Germinal center (tissue), 1 donor: ENCODE measurements at regions not wholly inside any gene's neighbourhood (a gene's known extent, or its start where the extent isn't known, plus 50 kb on each side); places are given as distances from the start of the nearest gene placed in this dataset.

Experiments used
- DNase-seq: peaks from one replicate; pipeline ENCODE4 v3.0.0; 2012; ENCODE audit warnings: mixed read lengths, low spot score

- DNase-seq, result no peak
Measured at GRCh38 chr5:145245354-145245753, 589.8 kb downstream of the PRELID2 start.

GRCh38 chr5:145244788-145245187, 590.4 kb downstream of the PRELID2 start:
- DNase-seq, result no peak

GRCh38 chr5:145244251-145244650, 590.9 kb downstream of the PRELID2 start:
- DNase-seq, result no peak

DNA sequence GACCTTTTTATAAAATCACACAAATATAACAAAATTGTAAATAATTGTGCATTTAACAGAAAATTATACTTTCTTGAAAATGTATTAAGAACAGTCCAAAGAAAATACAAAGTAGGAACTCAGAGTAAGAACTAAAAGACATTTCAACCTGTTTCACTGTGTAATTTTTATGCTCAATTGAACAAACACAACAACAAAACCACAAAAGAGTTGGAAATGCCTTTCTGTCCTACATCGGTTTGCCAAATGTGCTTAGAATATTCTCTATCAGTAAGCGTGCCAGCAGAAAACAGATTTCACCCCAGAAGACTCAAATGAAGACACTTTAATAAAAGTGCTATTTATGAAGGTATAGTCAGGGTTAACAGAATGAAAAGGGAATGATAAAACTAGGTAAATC, 592.1 kb downstream of the PRELID2 start:
- DNase-seq, result no peak

- DNase-seq, result no peak
Measured at GRCh38 chr5:145242551-145242950, 592.6 kb downstream of the PRELID2 start.

DNA sequence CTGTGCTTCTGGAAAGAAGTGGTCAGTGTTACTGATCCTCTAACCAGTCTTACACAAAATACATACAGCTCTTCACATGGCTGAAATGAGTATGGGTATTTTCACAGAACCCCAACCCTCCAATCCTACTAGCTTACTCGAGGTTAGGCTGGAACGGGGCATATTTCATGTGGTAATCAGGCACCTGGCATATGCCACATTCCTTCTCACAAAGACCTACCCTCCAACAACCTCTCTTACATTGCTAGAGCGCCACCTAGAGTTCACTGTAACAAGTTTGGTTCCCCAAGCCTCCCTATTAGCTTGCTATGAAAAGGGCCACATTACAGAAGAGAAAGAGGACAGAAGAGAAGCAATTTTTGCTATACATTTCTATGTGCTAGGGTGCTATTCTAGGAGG, 597.3 kb downstream of the PRELID2 start:
- DNase-seq, result peak; percentile 4

- no peak for DNase-seq
Measured at GRCh38 chr5:145236983-145237382, 598.2 kb downstream of the PRELID2 start.

DNA sequence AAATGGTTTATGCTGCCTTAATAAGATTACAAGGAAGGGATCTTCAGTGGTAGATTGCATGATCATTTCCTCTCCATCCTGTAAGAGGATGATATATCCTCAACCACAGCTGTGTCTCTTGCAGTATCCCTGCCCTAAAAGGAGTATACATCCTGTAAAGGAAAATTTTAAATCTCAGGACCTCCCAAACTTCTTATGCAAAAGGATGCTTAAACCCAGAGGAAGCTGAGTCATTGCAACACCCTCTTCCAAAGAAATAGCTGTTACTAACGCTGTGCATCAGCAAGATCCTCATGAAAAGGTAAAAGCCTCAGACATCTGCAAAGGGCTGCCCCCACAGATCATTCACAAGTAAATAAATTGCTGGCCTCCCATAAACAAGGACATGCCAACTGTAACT, 599.0 kb downstream of the PRELID2 start:
- no peak for DNase-seq

- no peak for DNase-seq
Measured at GRCh38 chr5:145233461-145233860, 601.7 kb downstream of the PRELID2 start.

DNA sequence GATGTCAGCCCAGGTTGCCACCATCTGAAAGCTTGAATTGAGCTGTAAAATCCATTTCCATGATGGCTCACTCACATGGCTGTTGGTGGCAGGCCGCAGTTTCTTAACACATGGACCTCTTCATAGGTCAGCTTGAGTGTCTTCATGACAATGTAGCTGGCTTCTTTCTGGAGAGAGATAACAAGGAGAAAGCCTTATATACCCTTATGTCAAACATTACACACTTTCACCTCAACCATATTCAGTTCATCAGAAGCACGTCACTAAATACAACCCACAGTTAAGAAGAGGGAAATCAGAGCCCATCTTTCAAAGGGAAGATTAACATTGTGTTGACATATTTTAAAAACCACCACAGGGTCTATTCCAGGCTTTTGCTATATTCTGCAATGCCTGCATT, 604.4 kb downstream of the PRELID2 start:
- DNase-seq, result no peak

DNA sequence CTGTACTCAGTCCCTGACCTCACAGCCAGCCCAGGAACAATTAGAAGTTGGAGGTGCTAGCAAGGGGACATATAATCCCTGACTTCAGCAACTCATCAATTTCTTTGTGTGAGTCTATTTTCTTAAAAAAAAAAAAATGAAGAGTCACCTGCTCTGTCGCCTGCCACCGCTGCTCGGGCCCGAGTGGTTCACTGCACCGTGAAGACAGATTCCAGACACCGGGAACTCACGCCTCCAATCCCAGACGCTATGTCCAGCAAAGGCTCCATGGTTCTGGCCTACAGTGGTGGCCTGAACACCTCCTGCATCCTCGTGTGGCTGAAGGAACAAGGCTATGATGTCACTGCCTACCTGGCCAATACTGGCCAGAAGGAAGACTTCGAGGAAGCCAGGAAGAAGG, 606.6 kb downstream of the PRELID2 start:
- DNase-seq, result no peak

DNA sequence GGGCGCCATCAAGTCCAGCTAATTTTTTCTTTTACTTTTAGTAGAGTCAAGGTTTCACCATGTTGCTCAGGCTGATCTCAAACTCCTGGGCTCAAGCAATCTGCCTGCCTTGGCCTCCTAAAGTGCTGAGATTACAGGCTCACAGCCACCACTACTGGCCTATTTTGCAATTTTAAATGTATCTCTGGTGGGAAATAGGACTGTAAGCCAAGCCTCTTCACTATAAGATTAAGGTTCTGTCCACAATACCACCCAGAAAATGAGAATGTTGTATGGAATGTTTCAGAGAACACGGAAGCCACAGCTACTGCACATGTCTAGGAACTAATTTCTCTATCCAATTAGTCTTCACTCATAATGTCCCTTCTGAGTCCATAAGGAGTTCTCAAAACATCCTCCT, 607.3 kb downstream of the PRELID2 start:
- no peak for DNase-seq

- DNase-seq, result no peak
Measured at GRCh38 chr5:145226726-145227125, 608.4 kb downstream of the PRELID2 start.

DNA sequence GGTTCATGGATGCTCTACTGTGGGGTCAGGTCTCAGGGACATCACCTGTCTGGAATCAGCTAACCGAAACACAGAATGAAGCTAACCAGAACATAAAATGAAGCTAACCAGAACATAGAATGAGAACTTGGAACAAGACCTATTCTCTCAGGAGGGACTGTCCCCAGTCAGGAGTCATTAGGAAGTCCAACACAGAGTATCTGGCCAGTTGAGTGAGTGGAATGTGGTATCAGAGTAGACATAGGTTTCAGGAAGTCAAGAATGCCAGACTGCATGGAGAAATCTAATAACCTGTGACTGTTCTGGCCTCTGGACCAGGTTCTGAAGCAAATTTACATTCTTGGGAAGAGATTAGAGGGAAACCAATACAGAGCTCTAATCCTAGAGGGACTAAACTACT, 609.6 kb downstream of the PRELID2 start:
- DNase-seq, result no peak

GRCh38 chr5:145223582-145223981, 611.6 kb downstream of the PRELID2 start:
- no peak for DNase-seq

DNA sequence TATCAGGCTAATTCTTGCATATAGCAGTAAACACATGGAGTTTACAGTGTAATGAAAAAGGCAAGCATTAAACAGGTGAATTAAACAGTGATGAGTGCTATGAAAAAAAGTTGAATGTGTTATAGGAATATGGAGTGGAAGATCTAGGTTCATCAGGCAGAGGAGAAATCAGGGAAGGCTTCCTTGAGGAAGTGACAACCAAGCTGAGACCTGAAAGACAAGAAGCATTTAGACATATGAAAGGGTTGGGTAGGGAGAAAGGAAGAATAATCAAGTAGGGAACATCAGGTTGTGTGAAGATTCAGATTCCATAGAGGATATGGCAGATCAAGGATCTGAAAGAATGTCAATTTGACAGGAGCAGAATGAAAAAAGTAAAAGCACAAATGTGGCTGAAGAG, 612.5 kb downstream of the PRELID2 start:
- DNase-seq, result no peak

DNA sequence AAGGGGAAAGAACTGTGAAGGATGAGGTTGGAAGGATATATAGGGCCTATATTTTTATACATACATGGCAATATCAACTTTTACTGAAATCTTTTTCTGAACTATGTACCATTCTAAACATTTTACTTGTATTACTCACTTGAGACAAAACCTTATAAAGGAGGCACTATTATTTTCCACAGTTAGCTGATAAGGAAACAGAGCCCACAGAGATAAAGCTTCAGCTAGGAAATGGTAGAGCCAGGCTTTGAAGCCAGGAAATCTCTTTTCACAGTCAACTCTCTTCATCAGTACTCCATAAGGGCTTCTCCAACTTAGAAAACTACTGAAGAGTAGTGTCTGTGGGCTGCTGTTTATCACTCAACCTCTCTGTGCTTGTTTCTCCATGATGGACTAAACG, 613.7 kb downstream of the PRELID2 start:
- DNase-seq, result no peak

- DNase-seq, result no peak
Measured at GRCh38 chr5:145220481-145220880, 614.7 kb downstream of the PRELID2 start.

- DNase-seq, result no peak
Measured at GRCh38 chr5:145218982-145219381, 616.2 kb downstream of the PRELID2 start.

GRCh38 chr5:145218019-145218418, 617.1 kb downstream of the PRELID2 start:
- no peak for DNase-seq

GRCh38 chr5:145210020-145210419, 625.1 kb downstream of the PRELID2 start:
- DNase-seq, result no peak

GRCh38 chr5:145205546-145205945, 629.6 kb downstream of the PRELID2 start:
- DNase-seq, result no peak

DNA sequence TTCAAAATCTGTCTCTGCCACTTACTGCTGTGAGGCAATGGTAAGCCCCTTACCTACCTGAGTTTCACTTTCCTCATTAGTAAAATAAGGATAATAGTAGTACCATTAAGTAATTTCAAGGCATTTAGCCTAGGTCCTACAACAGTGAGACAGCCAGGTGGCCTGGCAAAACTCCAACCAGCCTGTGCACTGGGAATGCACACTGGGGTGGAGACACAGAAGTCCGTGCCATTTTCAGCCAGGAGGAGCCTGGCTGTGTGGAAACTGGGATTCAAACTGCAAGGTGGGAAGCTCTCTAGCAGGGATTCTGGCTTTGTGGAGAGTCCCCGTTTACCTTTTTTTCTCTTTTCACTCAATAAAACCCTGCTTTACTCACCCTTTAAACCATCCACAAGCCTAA, 630.4 kb downstream of the PRELID2 start:
- DNase-seq, result no peak

DNA sequence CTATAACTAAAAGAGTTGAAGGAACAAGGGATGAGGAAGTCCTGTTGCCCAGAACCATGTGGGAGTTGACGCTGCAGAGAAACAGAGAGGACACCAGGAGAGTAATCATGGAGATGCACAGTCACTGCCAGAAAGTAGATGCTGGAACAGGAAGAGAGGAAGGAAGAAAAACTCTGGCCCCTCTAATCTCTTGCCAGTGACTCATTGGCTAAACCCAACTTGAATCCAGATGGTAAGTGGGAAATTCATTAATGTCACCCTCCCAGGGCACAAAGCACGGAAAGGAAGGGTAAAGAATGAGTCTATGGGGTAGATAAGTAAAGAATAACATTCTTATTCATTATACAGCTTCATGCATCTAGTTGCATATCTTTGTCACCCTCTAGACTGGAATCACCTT, 631.9 kb downstream of the PRELID2 start:
- no peak for DNase-seq
